Lung (tissue), 11 donors: ENCODE measurements at regions not wholly inside any gene's neighbourhood (a gene's known extent, or its start where the extent isn't known, plus 50 kb on each side); places are given as distances from the start of the nearest gene placed in this dataset.

Source experiments
- ATAC-seq: fragments of 200-7000 bp; cut with Tn5 transposase; one replicate; pipeline ENCODE4 v1.9.1; 2020; ENCODE audit warnings: moderate number of reproducible peaks; ENCODE audit not compliant: insufficient read depth, low FRiP score
- DNase-seq, 3 donors: peaks; one replicate each; pipeline ENCODE4 v3.0.0-alpha.2; 2013 to 2017
- H3K27ac ChIP-seq, 2 donors: one replicate each; pipeline ENCODE4 v1.5.1; 2013; ENCODE audit warnings: mild to moderate bottlenecking in 2 of 2, moderate library complexity in 2 of 2, control low read depth in 1 of 2, inconsistent platforms in 1 of 2, low read depth in 1 of 2, low read length in 1 of 2
- H3K27me3 ChIP-seq, 3 donors: one replicate each; pipeline ENCODE4 v1.5.1; 2013; ENCODE audit warnings: low read length in 2 of 3; ENCODE audit not compliant: control insufficient read depth in 3 of 3, insufficient read depth in 3 of 3
- H3K36me3 ChIP-seq, 4 donors: one replicate each; pipeline ENCODE4 v1.5.1; 2013; ENCODE audit warnings: low read length in 4 of 4, mild to moderate bottlenecking in 1 of 4, moderate library complexity in 1 of 4; ENCODE audit not compliant: control insufficient read depth in 4 of 4, insufficient read depth in 4 of 4
- H3K4me1 ChIP-seq, 5 donors: one replicate each; pipeline ENCODE4 v1.5.1; 2013; ENCODE audit warnings: low read length in 5 of 5, mild to moderate bottlenecking in 2 of 5, moderate library complexity in 1 of 5; ENCODE audit not compliant: control insufficient read depth in 5 of 5, insufficient read depth in 5 of 5
- H3K4me3 ChIP-seq: one replicate; pipeline ENCODE4 v1.5.1; 2013; ENCODE audit warnings: mild to moderate bottlenecking, control low read depth, moderate library complexity
- H3K9ac ChIP-seq, 2 donors: one replicate each; pipeline ENCODE4 v1.5.1; 2013; ENCODE audit warnings: low read length in 2 of 2, control low read depth in 1 of 2; ENCODE audit not compliant: insufficient read depth in 1 of 2
- H3K9me3 ChIP-seq, 4 donors: one replicate each; pipeline ENCODE4 v1.5.1; 2013; ENCODE audit warnings: low read length in 3 of 4, mild to moderate bottlenecking in 1 of 4, moderate library complexity in 1 of 4; ENCODE audit not compliant: control insufficient read depth in 4 of 4, insufficient read depth in 3 of 4
- WGBS, 2 donors: extraction: QIAGEN DNeasy Blood & Tissue Kit; methylation state at CpG; one replicate each; pipeline ENCODE4 v1.1.7; 2013; 5-methylcytosine and 5-hydroxymethylcytosine counted together
- TF ChIP-seq, protein P1 (sequence below): IDR thresholded peaks from 2 replicates; pipeline ENCODE4 v1.5.1; 2012; ENCODE audit warnings: mild to moderate bottlenecking; ENCODE audit errors: control extremely low read depth, extremely low read depth
- donor health status: control.
- donor health status: control.
- donor health status: Bipolar disorder and iron deficiency.
- donor health status: healthy.
- donor health status: DM: yes; HTN: yes; CAD: no.

- TF ChIP-seq, protein P1, sequence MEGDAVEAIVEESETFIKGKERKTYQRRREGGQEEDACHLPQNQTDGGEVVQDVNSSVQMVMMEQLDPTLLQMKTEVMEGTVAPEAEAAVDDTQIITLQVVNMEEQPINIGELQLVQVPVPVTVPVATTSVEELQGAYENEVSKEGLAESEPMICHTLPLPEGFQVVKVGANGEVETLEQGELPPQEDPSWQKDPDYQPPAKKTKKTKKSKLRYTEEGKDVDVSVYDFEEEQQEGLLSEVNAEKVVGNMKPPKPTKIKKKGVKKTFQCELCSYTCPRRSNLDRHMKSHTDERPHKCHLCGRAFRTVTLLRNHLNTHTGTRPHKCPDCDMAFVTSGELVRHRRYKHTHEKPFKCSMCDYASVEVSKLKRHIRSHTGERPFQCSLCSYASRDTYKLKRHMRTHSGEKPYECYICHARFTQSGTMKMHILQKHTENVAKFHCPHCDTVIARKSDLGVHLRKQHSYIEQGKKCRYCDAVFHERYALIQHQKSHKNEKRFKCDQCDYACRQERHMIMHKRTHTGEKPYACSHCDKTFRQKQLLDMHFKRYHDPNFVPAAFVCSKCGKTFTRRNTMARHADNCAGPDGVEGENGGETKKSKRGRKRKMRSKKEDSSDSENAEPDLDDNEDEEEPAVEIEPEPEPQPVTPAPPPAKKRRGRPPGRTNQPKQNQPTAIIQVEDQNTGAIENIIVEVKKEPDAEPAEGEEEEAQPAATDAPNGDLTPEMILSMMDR, result no peak
- 80 to 92% methylated on average over 5 of the region's 5 CpGs for WGBS, 2 donors
- ATAC-seq, result no peak
These were observed 1773.8 kb downstream of the PCDH9 start for GRCh38 chr13:65456150-65456912.

GRCh38 chr13:65454403-65454802 lies 1775.7 kb downstream of the PCDH9 start:
- Histone ChIP-seq H3K4me1 (no peaks in the 10 kb centered on the region), H3K27me3 (no peaks in the 10 kb centered on the region), H3K4me3 (no peak overlapping the region), H3K36me3 (no peaks in the 10 kb centered on the region), H3K9ac (no peak overlapping the region), H3K9me3 (peaks cover 0 to 2% (median 0%) of the 10 kb centered on the region in 4 donors), H3K27ac (no peak overlapping the region)
- TF ChIP-seq, protein P1, result no peak
- no peak for DNase-seq
- WGBS, 2 donors, result 86 to 90% methylated on average over 4 of the region's 4 CpGs
- ATAC-seq, result no peak

More at GRCh38 chr13:65456150-65456912, 1773.8 kb downstream of the PCDH9 start:
- H3K9ac ChIP-seq, result no peak overlapping the region
- no peaks in the 10 kb centered on the region for H3K27me3 ChIP-seq
- H3K4me3 ChIP-seq, result no peak overlapping the region
- H3K27ac ChIP-seq, result no peak overlapping the region
- no peaks in the 10 kb centered on the region for H3K36me3 ChIP-seq
- peaks cover 0 to 2% (median 0%) of the 10 kb centered on the region in 4 donors for H3K9me3 ChIP-seq
- peaks cover 0 to 2% (median 0%) of the 10 kb centered on the region in 5 donors for H3K4me1 ChIP-seq
- no peak for DNase-seq

GRCh38 chr13:65453982-65454381 lies 1776.2 kb downstream of the PCDH9 start:
- 44 to 56% methylated on average over 2 of the region's 2 CpGs for WGBS, 2 donors
- Histone ChIP-seq H3K27ac (no peak overlapping the region), H3K4me1 (no peaks in the 10 kb centered on the region), H3K9ac (no peak overlapping the region), H3K27me3 (no peaks in the 10 kb centered on the region), H3K36me3 (no peaks in the 10 kb centered on the region), H3K4me3 (no peak overlapping the region), H3K9me3 (peaks cover 0 to 2% (median 0%) of the 10 kb centered on the region in 4 donors)
- no peak for ATAC-seq
- TF ChIP-seq, protein P1, result no peak
- DNase-seq, result no peak

DNA sequence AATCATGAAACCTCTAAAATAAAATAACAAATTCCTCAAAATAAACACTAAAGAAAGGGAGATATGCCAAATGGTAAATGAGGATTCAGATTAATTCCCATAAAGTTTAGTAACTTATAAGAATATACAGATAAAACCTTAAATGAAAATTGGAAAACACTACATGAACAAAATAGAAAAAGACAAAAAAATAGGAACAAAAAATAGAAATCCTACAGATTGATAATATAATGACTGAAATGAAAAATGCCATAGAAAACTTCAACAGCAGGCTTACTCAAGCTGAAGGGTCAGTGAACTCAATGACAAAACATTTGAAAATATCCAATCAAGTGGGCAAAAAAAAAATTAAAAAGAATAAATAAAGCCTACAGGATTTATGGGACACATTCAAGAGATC lies 1784.8 kb downstream of the PCDH9 start:
- no peaks in the 10 kb centered on the region for H3K4me1 ChIP-seq
- no peaks in the 10 kb centered on the region for H3K36me3 ChIP-seq
- TF ChIP-seq, protein P1, result no peak
- H3K27me3 ChIP-seq, result no peaks in the 10 kb centered on the region
- H3K9me3 ChIP-seq, result peaks cover 0 to 7% (median 2%) of the 10 kb centered on the region in 4 donors
- H3K4me3 ChIP-seq, result no peak overlapping the region
- ATAC-seq (no peak), DNase-seq (no peak)
- H3K9ac ChIP-seq, result no peak overlapping the region
- no peak overlapping the region for H3K27ac ChIP-seq
